Testis (tissue), 2 donors: ENCODE measurements at regions not wholly inside any gene's neighbourhood (a gene's known extent, or its start where the extent isn't known, plus 50 kb on each side); places are given as distances from the start of the nearest gene placed in this dataset.

ENCODE experiments used
- CTCF ChIP-seq, 3 experiments: fragments of 450-650 bp in 2 of 3; fragments of 200-600 bp in 1 of 3; sonication (generic) in 1 of 3; IDR thresholded peaks; one replicate each; pipeline ENCODE4 v1.5.1; 2016 to 2019; ENCODE audit warnings: antibody characterized with exemption in 3 of 3, mild to moderate bottlenecking in 2 of 3, moderate library complexity in 1 of 3
- POLR2A ChIP-seq: fragments of 450-650 bp; IDR thresholded peaks from one replicate; pipeline ENCODE4 v1.6.1; 2017; ENCODE audit warnings: antibody characterized with exemption, mild to moderate bottlenecking, moderate library complexity

DNA sequence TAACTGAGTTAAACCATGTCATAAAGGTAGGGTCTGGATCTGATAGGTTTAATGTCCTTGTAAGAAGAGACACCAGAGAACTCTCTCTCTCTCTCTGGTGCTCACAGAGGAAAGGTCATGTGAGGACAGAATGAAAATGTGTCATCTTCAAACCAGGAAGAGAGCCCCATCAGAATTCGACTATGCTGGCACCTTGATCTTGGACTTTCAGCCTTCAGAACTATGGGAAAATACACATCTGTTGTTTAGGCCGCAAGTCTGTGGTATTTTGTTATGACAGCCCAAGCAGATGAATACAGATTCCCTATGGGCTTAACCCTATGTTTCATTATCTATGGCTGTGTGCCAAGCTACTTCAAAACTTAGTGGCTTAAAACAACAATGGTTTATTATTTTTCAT is 105.5 kb upstream of the DDIT4L start:
- no peak for TF ChIP-seq CTCF (IDR thresholded peaks at IDR 0.05)
- TF ChIP-seq POLR2A: no peak
